ENCODE measurements at regions not wholly inside any gene's neighbourhood (a gene's known extent, or its start where the extent isn't known, plus 50 kb on each side); places are given as distances from the start of the nearest gene placed in this dataset.

DNA sequence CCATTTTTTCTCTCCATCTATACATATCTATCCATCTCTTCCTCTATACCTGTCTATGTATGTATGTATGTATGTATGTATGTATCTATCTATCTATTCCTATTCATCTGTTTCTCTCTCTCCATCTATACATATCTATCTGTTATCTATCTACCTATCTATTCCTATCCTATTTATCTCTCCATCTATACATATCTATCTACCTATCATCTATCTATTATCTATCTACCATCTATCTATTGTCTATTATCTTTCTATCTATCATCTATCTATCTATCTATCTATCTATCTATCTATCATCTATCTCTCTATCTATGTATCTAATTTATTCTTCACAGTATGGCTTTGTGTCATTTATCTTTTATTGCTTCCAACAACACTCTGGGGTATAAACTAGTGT, 1124.4 kb downstream of the TYW1 start:
- intact Hi-C loops (cut with DNase I), result no loop called here
- DNase-seq, result no peak

GRCh38 chr7:68121655-68122054, 1125.0 kb downstream of the TYW1 start:
- no peaks in the 10 kb centered on the region for H3K4me1 ChIP-seq (ENCODE audit: insufficient read depth)
- WGBS, 3 donors, result 33 to 46% (median 44%) methylated on average over 9 of the region's 9 CpGs
- H3K27me3 ChIP-seq, result no peaks in the 10 kb centered on the region
- DNase-seq, result no peak
- H3K27ac ChIP-seq, result no peak overlapping the region
- no peaks in the 10 kb centered on the region for H3K9me3 ChIP-seq
- H3K36me3 ChIP-seq, result no peaks in the 10 kb centered on the region
- no peak overlapping the region for H3K4me3 ChIP-seq
- intact Hi-C loops (cut with DNase I), result no loop called here
- TF ChIP-seq EP300 (IDR thresholded peaks at IDR 0.05) (no peak), POLR2A (IDR thresholded peaks at IDR 0.05) (no peak)
- TF ChIP-seq, protein P1, sequence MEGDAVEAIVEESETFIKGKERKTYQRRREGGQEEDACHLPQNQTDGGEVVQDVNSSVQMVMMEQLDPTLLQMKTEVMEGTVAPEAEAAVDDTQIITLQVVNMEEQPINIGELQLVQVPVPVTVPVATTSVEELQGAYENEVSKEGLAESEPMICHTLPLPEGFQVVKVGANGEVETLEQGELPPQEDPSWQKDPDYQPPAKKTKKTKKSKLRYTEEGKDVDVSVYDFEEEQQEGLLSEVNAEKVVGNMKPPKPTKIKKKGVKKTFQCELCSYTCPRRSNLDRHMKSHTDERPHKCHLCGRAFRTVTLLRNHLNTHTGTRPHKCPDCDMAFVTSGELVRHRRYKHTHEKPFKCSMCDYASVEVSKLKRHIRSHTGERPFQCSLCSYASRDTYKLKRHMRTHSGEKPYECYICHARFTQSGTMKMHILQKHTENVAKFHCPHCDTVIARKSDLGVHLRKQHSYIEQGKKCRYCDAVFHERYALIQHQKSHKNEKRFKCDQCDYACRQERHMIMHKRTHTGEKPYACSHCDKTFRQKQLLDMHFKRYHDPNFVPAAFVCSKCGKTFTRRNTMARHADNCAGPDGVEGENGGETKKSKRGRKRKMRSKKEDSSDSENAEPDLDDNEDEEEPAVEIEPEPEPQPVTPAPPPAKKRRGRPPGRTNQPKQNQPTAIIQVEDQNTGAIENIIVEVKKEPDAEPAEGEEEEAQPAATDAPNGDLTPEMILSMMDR (IDR thresholded peaks at IDR 0.05), result no peak

More for the DNA sequence above, 1124.4 kb downstream of the TYW1 start:
- Histone ChIP-seq H3K27ac (no peak overlapping the region), H3K36me3 (no peaks in the 10 kb centered on the region), H3K4me3 (no peak overlapping the region), H3K4me1 (ENCODE audit: insufficient read depth) (no peaks in the 10 kb centered on the region), H3K9me3 (no peaks in the 10 kb centered on the region), H3K27me3 (no peaks in the 10 kb centered on the region)
- TF ChIP-seq POLR2A (IDR thresholded peaks at IDR 0.05) (no peak), EP300 (IDR thresholded peaks at IDR 0.05) (no peak)
- TF ChIP-seq, protein P1 (IDR thresholded peaks at IDR 0.05), result no peak

DNA sequence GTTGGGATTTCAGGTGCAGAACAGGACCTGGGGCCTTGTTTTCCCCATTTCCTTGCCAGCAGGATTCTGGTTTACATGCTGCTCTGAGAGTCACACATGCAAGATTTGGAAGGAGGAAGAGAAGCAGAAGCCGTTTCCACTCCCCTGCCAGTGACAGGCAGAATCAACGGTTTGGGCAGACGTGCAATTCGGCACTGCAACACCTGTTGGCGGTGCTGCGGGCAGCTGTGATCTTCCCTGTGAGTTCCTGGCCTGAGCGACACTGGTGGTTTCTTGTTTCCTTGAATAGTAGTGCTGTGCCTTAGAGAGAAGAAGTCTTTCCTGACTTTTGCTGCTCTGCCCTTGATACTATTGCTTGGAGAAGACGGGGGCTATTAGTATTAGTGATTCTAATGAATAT, 1126.2 kb downstream of the TYW1 start:
- WGBS, 3 donors, result 91 to 95% (median 91%) methylated on average over 8 of the region's 8 CpGs
- Histone ChIP-seq H3K27ac (no peak overlapping the region), H3K4me1 (ENCODE audit: insufficient read depth) (no peaks in the 10 kb centered on the region), H3K27me3 (no peaks in the 10 kb centered on the region), H3K4me3 (no peak overlapping the region), H3K36me3 (no peaks in the 10 kb centered on the region), H3K9me3 (no peaks in the 10 kb centered on the region)
- intact Hi-C loops (cut with DNase I), result no loop called here
- no peak for TF ChIP-seq EP300 (IDR thresholded peaks at IDR 0.05)
- no peak for TF ChIP-seq POLR2A (IDR thresholded peaks at IDR 0.05)
- TF ChIP-seq, protein P1 (IDR thresholded peaks at IDR 0.05), result no peak
- DNase-seq, result no peak

DNA sequence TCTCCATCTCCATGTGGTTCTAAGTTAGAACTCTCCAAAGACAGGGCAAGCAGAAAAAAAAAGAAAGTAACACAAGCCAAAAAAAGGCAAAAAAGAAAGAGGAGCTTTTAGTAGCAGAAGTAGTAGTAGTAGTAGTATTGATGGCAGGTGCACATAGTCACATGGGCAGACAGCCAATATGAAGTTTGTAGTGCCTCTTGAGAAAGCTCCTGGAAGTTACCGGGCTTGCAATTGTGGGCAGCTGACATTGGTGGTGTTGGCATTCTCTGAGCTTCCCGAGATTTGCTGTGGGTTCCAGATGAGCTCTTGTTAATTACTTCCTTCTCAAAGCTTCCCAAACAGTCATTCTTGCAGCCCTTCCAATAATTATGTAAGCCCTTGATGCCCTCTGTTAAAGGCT, 1128.5 kb downstream of the TYW1 start:
- Histone ChIP-seq H3K4me1 (ENCODE audit: insufficient read depth) (no peaks in the 10 kb centered on the region), H3K36me3 (no peaks in the 10 kb centered on the region), H3K27me3 (no peaks in the 10 kb centered on the region), H3K4me3 (no peak overlapping the region), H3K9me3 (no peaks in the 10 kb centered on the region), H3K27ac (no peak overlapping the region)
- TF ChIP-seq EP300 (IDR thresholded peaks at IDR 0.05), result no peak
- TF ChIP-seq POLR2A (IDR thresholded peaks at IDR 0.05), result no peak
- TF ChIP-seq, protein P1 (IDR thresholded peaks at IDR 0.05), result no peak
- no peak for DNase-seq
- intact Hi-C loops (cut with DNase I), result no loop called here
- 58 to 64% (median 63%) methylated on average over 2 of the region's 2 CpGs for WGBS, 3 donors

DNA sequence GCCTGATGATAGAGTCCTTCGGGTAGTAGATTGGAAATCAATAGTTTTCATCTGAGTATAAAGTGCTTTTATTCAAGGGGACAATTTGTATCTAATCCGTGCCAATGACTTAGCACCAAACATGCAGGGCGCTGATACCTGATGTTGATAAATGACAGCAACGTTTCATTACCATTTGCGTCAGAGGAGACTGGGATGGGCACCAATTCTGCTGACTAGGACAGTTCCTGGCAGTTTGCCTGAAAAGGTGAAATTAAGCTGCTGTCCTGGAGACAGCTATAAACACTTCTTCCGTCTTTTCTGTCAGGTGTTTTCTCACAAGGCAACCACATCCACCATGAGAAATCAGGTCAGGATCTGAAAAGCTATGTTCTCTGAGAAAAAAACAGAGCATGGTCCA, 1136.4 kb downstream of the TYW1 start:
- Histone ChIP-seq H3K9me3 (no peaks in the 10 kb centered on the region), H3K4me1 (ENCODE audit: insufficient read depth) (no peaks in the 10 kb centered on the region), H3K27ac (no peak overlapping the region), H3K36me3 (no peaks in the 10 kb centered on the region), H3K27me3 (no peaks in the 10 kb centered on the region), H3K4me3 (no peak overlapping the region)
- 88 to 92% (median 90%) methylated on average over 6 of the region's 6 CpGs for WGBS, 3 donors
- no peak for DNase-seq
- TF ChIP-seq, protein P1 (IDR thresholded peaks at IDR 0.05), result no peak
- TF ChIP-seq POLR2A (IDR thresholded peaks at IDR 0.05), result no peak
- intact Hi-C loops (cut with DNase I), result no loop called here

Data from ovary (tissue), 7 donors.